ENCODE measurements at regions not wholly inside any gene's neighbourhood (a gene's known extent, or its start where the extent isn't known, plus 50 kb on each side); places are given as distances from the start of the nearest gene placed in this dataset.

DNA sequence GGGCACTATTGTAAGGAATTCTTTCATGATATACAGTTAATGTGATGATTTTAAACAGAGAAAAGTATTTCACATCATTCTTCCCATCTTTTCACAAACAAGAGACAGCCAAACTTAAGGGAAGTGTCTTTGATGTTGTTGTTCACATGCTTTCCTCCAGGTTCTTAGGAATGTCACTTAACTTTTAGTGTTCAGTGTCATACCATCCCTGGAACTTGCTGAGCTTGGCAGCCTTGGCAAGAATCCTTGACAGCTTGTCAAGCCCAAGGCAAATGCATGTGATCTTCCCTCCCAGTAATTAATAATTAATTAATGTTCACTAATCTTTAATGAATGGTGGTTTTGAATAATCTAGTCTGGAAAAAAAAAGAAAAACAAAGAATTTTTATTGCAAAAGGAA is 727.9 kb upstream of the PRR20A start:
- TF ChIP-seq, protein P1, sequence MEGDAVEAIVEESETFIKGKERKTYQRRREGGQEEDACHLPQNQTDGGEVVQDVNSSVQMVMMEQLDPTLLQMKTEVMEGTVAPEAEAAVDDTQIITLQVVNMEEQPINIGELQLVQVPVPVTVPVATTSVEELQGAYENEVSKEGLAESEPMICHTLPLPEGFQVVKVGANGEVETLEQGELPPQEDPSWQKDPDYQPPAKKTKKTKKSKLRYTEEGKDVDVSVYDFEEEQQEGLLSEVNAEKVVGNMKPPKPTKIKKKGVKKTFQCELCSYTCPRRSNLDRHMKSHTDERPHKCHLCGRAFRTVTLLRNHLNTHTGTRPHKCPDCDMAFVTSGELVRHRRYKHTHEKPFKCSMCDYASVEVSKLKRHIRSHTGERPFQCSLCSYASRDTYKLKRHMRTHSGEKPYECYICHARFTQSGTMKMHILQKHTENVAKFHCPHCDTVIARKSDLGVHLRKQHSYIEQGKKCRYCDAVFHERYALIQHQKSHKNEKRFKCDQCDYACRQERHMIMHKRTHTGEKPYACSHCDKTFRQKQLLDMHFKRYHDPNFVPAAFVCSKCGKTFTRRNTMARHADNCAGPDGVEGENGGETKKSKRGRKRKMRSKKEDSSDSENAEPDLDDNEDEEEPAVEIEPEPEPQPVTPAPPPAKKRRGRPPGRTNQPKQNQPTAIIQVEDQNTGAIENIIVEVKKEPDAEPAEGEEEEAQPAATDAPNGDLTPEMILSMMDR (IDR thresholded peaks at IDR 0.05; ENCODE audit: low read depth, low read length, poor library complexity, severe bottlenecking): no peak
- no peak for TF ChIP-seq EZH2phosphoT487 (IDR thresholded peaks at IDR 0.05; ENCODE audit: borderline replicate concordance, low read length)
